ENCODE measurements at regions not wholly inside any gene's neighbourhood (a gene's known extent, or its start where the extent isn't known, plus 50 kb on each side); places are given as distances from the start of the nearest gene placed in this dataset.
"Not testable (repeated sequence)": the region's sequence is repeated elsewhere in the genome, so short reads cannot be mapped to it uniquely, and the experiment has no call there.

- DNase-seq (ENCODE audit: low read depth in 2 of 2), result no peak
These were observed 126.5 kb downstream of the RASSF10 start for GRCh38 chr11:13135385-13136271.

- no peak for DNase-seq (ENCODE audit: low read depth in 2 of 2)
These were observed 127.1 kb downstream of the RASSF10 start for GRCh38 chr11:13136272-13136596.

- DNase-seq (ENCODE audit: low read depth in 2 of 2), result no peak
These were observed 128.8 kb downstream of the RASSF10 start for GRCh38 chr11:13137844-13138301.

- DNase-seq (ENCODE audit: low read depth in 2 of 2), result not testable (repeated sequence)
These were observed 130.0 kb downstream of the RASSF10 start for GRCh38 chr11:13139085-13139484.

GRCh38 chr11:13140028-13140870 lies 131.1 kb downstream of the RASSF10 start:
- no peak for DNase-seq (ENCODE audit: low read depth in 2 of 2)

GRCh38 chr11:13140873-13141655 lies 131.9 kb downstream of the RASSF10 start:
- DNase-seq (ENCODE audit: low read depth in 2 of 2), result no peak

- no peak for DNase-seq (ENCODE audit: low read depth in 2 of 2)
These were observed 132.9 kb downstream of the RASSF10 start for GRCh38 chr11:13141731-13142709.

- DNase-seq (ENCODE audit: low read depth in 2 of 2), result no peak
These were observed 133.9 kb upstream of the BMAL1 start for GRCh38 chr11:13143486-13144297.

- no peak for DNase-seq (ENCODE audit: low read depth in 2 of 2)
These were observed 132.1 kb upstream of the BMAL1 start for GRCh38 chr11:13145461-13145860.

GRCh38 chr11:13149991-13150390 lies 127.6 kb upstream of the BMAL1 start:
- no peak for DNase-seq (ENCODE audit: low read depth in 2 of 2)

GRCh38 chr11:13150487-13150886 lies 127.1 kb upstream of the BMAL1 start:
- DNase-seq (ENCODE audit: low read depth in 2 of 2), result no peak

- no peak for DNase-seq (ENCODE audit: low read depth in 2 of 2)
These were observed 125.3 kb upstream of the BMAL1 start for GRCh38 chr11:13152264-13152663.

- no peak for DNase-seq (ENCODE audit: low read depth in 2 of 2)
These were observed 124.7 kb upstream of the BMAL1 start for GRCh38 chr11:13152736-13153541.

- DNase-seq (ENCODE audit: low read depth in 2 of 2), result not testable (repeated sequence)
These were observed 123.2 kb upstream of the BMAL1 start for GRCh38 chr11:13154374-13154773.

GRCh38 chr11:13160346-13160745 lies 117.2 kb upstream of the BMAL1 start:
- DNase-seq (ENCODE audit: low read depth in 2 of 2), result no peak

GRCh38 chr11:13160806-13161205 lies 116.8 kb upstream of the BMAL1 start:
- no peak for DNase-seq (ENCODE audit: low read depth in 2 of 2)

- DNase-seq (ENCODE audit: low read depth in 2 of 2), result no peak
These were observed 114.4 kb upstream of the BMAL1 start for GRCh38 chr11:13163158-13163557.

GRCh38 chr11:13166036-13166435 lies 111.6 kb upstream of the BMAL1 start:
- no peak for DNase-seq (ENCODE audit: low read depth in 2 of 2)

- no peak for DNase-seq (ENCODE audit: low read depth in 2 of 2)
These were observed 109.3 kb upstream of the BMAL1 start for GRCh38 chr11:13168271-13168670.
